Astrocyte (in vitro differentiated cells and primary cell): ENCODE measurements at regions not wholly inside any gene's neighbourhood (a gene's known extent, or its start where the extent isn't known, plus 50 kb on each side); places are given as distances from the start of the nearest gene placed in this dataset.

Source experiments
- DNase-seq: peaks from one replicate; pipeline ENCODE4 v3.0.0-alpha.2; 2010; ENCODE audit warnings: low read depth
- FAIRE-seq: peaks from 2 replicates; lab custom pipeline; 2011; peaks lifted over from hg19 to GRCh38; lab: Jason Lieb, UNC
- H2AFZ ChIP-seq: 2 replicates; pipeline ENCODE4 v1.6.0; 2012; ENCODE audit warnings: low read depth, low read length, inconsistent platforms
- H3K27ac ChIP-seq: 2 replicates; pipeline ENCODE4 v1.5.1; 2011; ENCODE audit warnings: low read depth, low read length, inconsistent platforms
- H3K27me3 ChIP-seq: 2 replicates; pipeline ENCODE4 v1.6.0; 2011; ENCODE audit warnings: low read length, inconsistent platforms; ENCODE audit not compliant: insufficient read depth
- H3K36me3 ChIP-seq: 2 replicates; pipeline ENCODE4 v1.5.1; 2011; ENCODE audit warnings: low read length, inconsistent platforms; ENCODE audit not compliant: insufficient read depth
- H3K4me1 ChIP-seq: 2 replicates; pipeline ENCODE4 v1.5.1; 2011; ENCODE audit warnings: low read length, inconsistent platforms; ENCODE audit not compliant: insufficient read depth
- H3K4me2 ChIP-seq: 2 replicates; pipeline ENCODE4 v1.6.0; 2012; ENCODE audit warnings: low read length, inconsistent platforms
- H3K4me3 ChIP-seq: 2 replicates; pipeline ENCODE4 v1.5.1; 2011; ENCODE audit warnings: low read depth, mild to moderate bottlenecking, low read length, inconsistent platforms; ENCODE audit not compliant: insufficient read depth
- H3K79me2 ChIP-seq: 2 replicates; pipeline ENCODE4 v1.6.0; 2012; ENCODE audit warnings: mild to moderate bottlenecking, low read length, inconsistent platforms; ENCODE audit not compliant: insufficient read depth
- H3K9ac ChIP-seq: 2 replicates; pipeline ENCODE4 v1.6.0; 2012; ENCODE audit warnings: mild to moderate bottlenecking, low read length, inconsistent platforms
- H3K9me3 ChIP-seq: 2 replicates; pipeline ENCODE4 v1.5.1; 2012; ENCODE audit warnings: low read depth, mild to moderate bottlenecking, low read length, inconsistent platforms; ENCODE audit not compliant: insufficient read depth
- H4K20me1 ChIP-seq: 2 replicates; pipeline ENCODE4 v1.6.0; 2012; ENCODE audit warnings: low read length, inconsistent platforms; ENCODE audit not compliant: insufficient read depth
- H3K27ac Mint-ChIP-seq: one replicate; pipeline ENCODE4 v1.8.0; 2021; ENCODE audit warnings: mild to moderate bottlenecking, mixed read lengths; ENCODE audit not compliant: unreplicated experiment
- H3K27me3 Mint-ChIP-seq: one replicate; pipeline ENCODE4 v1.8.0; 2021; ENCODE audit warnings: low read depth, mixed read lengths; ENCODE audit not compliant: unreplicated experiment
- H3K36me3 Mint-ChIP-seq: one replicate; pipeline ENCODE4 v1.8.0; 2021; ENCODE audit warnings: low read depth, mixed read lengths; ENCODE audit not compliant: unreplicated experiment
- H3K4me1 Mint-ChIP-seq: one replicate; pipeline ENCODE4 v1.8.0; 2021; ENCODE audit warnings: low read depth, mixed read lengths; ENCODE audit not compliant: unreplicated experiment
- H3K4me3 Mint-ChIP-seq: one replicate; pipeline ENCODE4 v1.8.0; 2021; ENCODE audit warnings: mild to moderate bottlenecking, moderate library complexity, mixed read lengths; ENCODE audit not compliant: unreplicated experiment
- H3K9me3 Mint-ChIP-seq: one replicate; pipeline ENCODE4 v1.8.0; 2021; ENCODE audit warnings: mild to moderate bottlenecking, mixed read lengths; ENCODE audit not compliant: unreplicated experiment
- CTCF ChIP-seq: IDR thresholded peaks from 2 replicates; pipeline ENCODE4 v1.5.1; 2011; ENCODE audit warnings: low read depth, mild to moderate bottlenecking, inconsistent platforms, low read length, moderate library complexity; ENCODE audit not compliant: insufficient read depth
- EZH2 ChIP-seq: IDR thresholded peaks from 2 replicates; pipeline ENCODE4 v1.6.1; 2012; ENCODE audit warnings: mild to moderate bottlenecking, low read length, inconsistent platforms; ENCODE audit not compliant: insufficient read depth

GRCh38 chr9:31251386-31251785 lies 1133.1 kb upstream of the ACO1 start:
- H3K27me3 Mint-ChIP-seq, result no peaks in the 10 kb centered on the region
- Histone ChIP-seq H3K4me2 (no peak overlapping the region), H3K4me3 (no peak overlapping the region), H4K20me1 (no peaks in the 10 kb centered on the region), H2AFZ (no peak overlapping the region), H3K9ac (no peak overlapping the region), H3K27ac (no peak overlapping the region), H3K4me1 (no peaks in the 10 kb centered on the region), H3K36me3 (no peaks in the 10 kb centered on the region), H3K79me2 (no peaks in the 10 kb centered on the region), H3K27me3 (no peaks in the 10 kb centered on the region), H3K9me3 (no peaks in the 10 kb centered on the region)
- FAIRE-seq (no peak), DNase-seq (no peak)
- H3K4me1 Mint-ChIP-seq, result no peaks in the 10 kb centered on the region
- peaks cover 6% of the 10 kb centered on the region for H3K9me3 Mint-ChIP-seq
- no peaks in the 10 kb centered on the region for H3K36me3 Mint-ChIP-seq
- H3K4me3 Mint-ChIP-seq, result no peak overlapping the region
- no peak overlapping the region for H3K27ac Mint-ChIP-seq
- TF ChIP-seq EZH2 (no peak), CTCF (no peak)

GRCh38 chr9:31253800-31254762 lies 1130.4 kb upstream of the ACO1 start:
- Mint-ChIP-seq H3K27me3 (no peaks in the 10 kb centered on the region), H3K27ac (no peak overlapping the region), H3K36me3 (no peaks in the 10 kb centered on the region), H3K9me3 (peaks cover 6% of the 10 kb centered on the region), H3K4me3 (no peak overlapping the region), H3K4me1 (no peaks in the 10 kb centered on the region)
- DNase-seq, result no peak
- no peak overlapping the region for H3K27ac ChIP-seq
- H3K27me3 ChIP-seq, result no peaks in the 10 kb centered on the region
- H3K79me2 ChIP-seq, result no peaks in the 10 kb centered on the region
- no peaks in the 10 kb centered on the region for H4K20me1 ChIP-seq
- no peaks in the 10 kb centered on the region for H3K9me3 ChIP-seq
- H3K4me3 ChIP-seq, result no peak overlapping the region
- H3K4me1 ChIP-seq, result no peaks in the 10 kb centered on the region
- no peak for FAIRE-seq
- no peak for TF ChIP-seq EZH2
- TF ChIP-seq CTCF, result no peak
- no peak overlapping the region for H2AFZ ChIP-seq
- no peak overlapping the region for H3K9ac ChIP-seq
- no peak overlapping the region for H3K4me2 ChIP-seq
- no peaks in the 10 kb centered on the region for H3K36me3 ChIP-seq

GRCh38 chr9:31255211-31255610 lies 1129.2 kb upstream of the ACO1 start:
- Histone ChIP-seq H3K4me2 (no peak overlapping the region), H3K36me3 (no peaks in the 10 kb centered on the region), H3K9me3 (no peaks in the 10 kb centered on the region), H3K4me1 (no peaks in the 10 kb centered on the region), H3K27ac (no peak overlapping the region), H4K20me1 (no peaks in the 10 kb centered on the region), H3K27me3 (no peaks in the 10 kb centered on the region), H3K4me3 (no peak overlapping the region), H3K9ac (no peak overlapping the region), H3K79me2 (no peaks in the 10 kb centered on the region), H2AFZ (no peak overlapping the region)
- no peaks in the 10 kb centered on the region for H3K27me3 Mint-ChIP-seq
- no peaks in the 10 kb centered on the region for H3K36me3 Mint-ChIP-seq
- FAIRE-seq, result no peak
- H3K4me3 Mint-ChIP-seq, result no peak overlapping the region
- H3K9me3 Mint-ChIP-seq, result peaks cover 3% of the 10 kb centered on the region
- no peak for DNase-seq
- H3K27ac Mint-ChIP-seq, result no peak overlapping the region
- no peak for TF ChIP-seq CTCF
- TF ChIP-seq EZH2, result no peak
- H3K4me1 Mint-ChIP-seq, result no peaks in the 10 kb centered on the region
